H1 (cell line): ENCODE measurements at regions not wholly inside any gene's neighbourhood (a gene's known extent, or its start where the extent isn't known, plus 50 kb on each side); places are given as distances from the start of the nearest gene placed in this dataset.

Source experiments
- CTCF ChIA-PET: fragments of 300-600 bp; sonication (Branson Sonifier 250); formaldehyde crosslinking; loops from one replicate; lab custom pipeline; 2021; ENCODE audit not compliant: partially characterized antibody; lab: Charles Lee
- POLR2A ChIA-PET: fragments of 300-600 bp; sonication (Branson Sonifier 250); formaldehyde crosslinking; loops from one replicate; lab custom pipeline; 2021; ENCODE audit warnings: inconsistent platforms; ENCODE audit not compliant: partially characterized antibody; lab: Charles Lee
- DNase-seq, 2 experiments: peaks; one replicate each; pipeline versions ENCODE4 v3.0.0 to v3.0.0-alpha.2; 2010 to 2022; ENCODE audit warnings: low spot score in 2 of 2, low read depth in 1 of 2, mixed read lengths in 1 of 2
- FAIRE-seq: peaks from 2 replicates; lab custom pipeline; 2011; peaks lifted over from hg19 to GRCh38; lab: Jason Lieb, UNC
- H2AFZ ChIP-seq: 2 replicates; pipeline ENCODE4 v1.8.1; 2012; ENCODE audit warnings: low read length, inconsistent platforms
- H2AK5ac ChIP-seq: 2 replicates; pipeline ENCODE4 v1.6.1; 2013; ENCODE audit warnings: low read depth, low read length
- H2BK120ac ChIP-seq: replicated peaks from 2 replicates; pipeline ENCODE3; 2013; ENCODE audit warnings: low read depth, low read length, inconsistent platforms
- H2BK12ac ChIP-seq: 2 replicates; pipeline ENCODE4 v1.6.1; 2013; ENCODE audit warnings: low read depth, low read length
- H2BK15ac ChIP-seq: 2 replicates; pipeline ENCODE4 v1.6.1; 2013; ENCODE audit warnings: low read length
- H2BK20ac ChIP-seq: 2 replicates; pipeline ENCODE4 v1.6.1; 2013; ENCODE audit warnings: low read length
- H2BK5ac ChIP-seq: 2 replicates; pipeline ENCODE4 v1.6.1; 2013; ENCODE audit warnings: low read depth, low read length
- H3K14ac ChIP-seq: 2 replicates; pipeline ENCODE4 v1.6.1; 2013; ENCODE audit warnings: inconsistent platforms; ENCODE audit not compliant: insufficient read length
- H3K18ac ChIP-seq: 2 replicates; pipeline ENCODE4 v1.6.1; 2013; ENCODE audit warnings: low read length; ENCODE audit errors: extremely low read depth
- H3K23ac ChIP-seq: 2 replicates; pipeline ENCODE4 v1.6.1; 2013; ENCODE audit warnings: inconsistent platforms; ENCODE audit not compliant: insufficient read length
- H3K23me2 ChIP-seq: 2 replicates; pipeline ENCODE4 v1.6.1; 2013; ENCODE audit warnings: low read depth, low read length
- H3K27ac ChIP-seq: 2 replicates; pipeline ENCODE4 v1.6.1; 2011; ENCODE audit warnings: low read depth, low read length, inconsistent platforms
- H3K27me3 ChIP-seq, 4 experiments: replicated peaks in 1 of 4; 1 replicate in 1 of 4; 2 replicates in 3 of 4; pipeline versions ENCODE4 v1.6.1 to v1.8.1; 2011 to 2013; ENCODE audit warnings: low read length in 3 of 4, mild to moderate bottlenecking in 3 of 4, inconsistent platforms in 2 of 4, mixed read lengths in 2 of 4, moderate library complexity in 1 of 4; ENCODE audit not compliant: control insufficient read depth in 3 of 4, insufficient read depth in 3 of 4; ENCODE audit errors: extremely low read depth in 1 of 4
- H3K36me3 ChIP-seq, 4 experiments: 2 replicates each; pipeline versions ENCODE4 v1.6.1 to v1.8.1; 2011 to 2013; ENCODE audit warnings: mild to moderate bottlenecking in 4 of 4, low read length in 3 of 4, moderate library complexity in 2 of 4, control low read depth in 1 of 4, inconsistent platforms in 1 of 4; ENCODE audit not compliant: insufficient read depth in 4 of 4, control insufficient read depth in 2 of 4
- H3K4ac ChIP-seq: replicated peaks from 2 replicates; pipeline ENCODE3; 2013; ENCODE audit warnings: low read length, low read depth, mixed read lengths, inconsistent platforms; ENCODE audit not compliant: insufficient read length
- H3K4me1 ChIP-seq, 4 experiments: replicated peaks in 1 of 4; 1 replicate in 1 of 4; 2 replicates in 3 of 4; pipeline versions ENCODE4 v1.6.1 to v1.8.1; 2011 to 2013; ENCODE audit warnings: low read length in 3 of 4, inconsistent platforms in 2 of 4, mixed read lengths in 1 of 4; ENCODE audit not compliant: insufficient read depth in 4 of 4, control insufficient read depth in 3 of 4
- H3K4me2 ChIP-seq, 2 experiments: 2 replicates each; pipeline versions ENCODE4 v1.6.1 to v1.8.1; 2011 to 2013; ENCODE audit warnings: low read depth in 2 of 2, low read length in 2 of 2, control low read depth in 1 of 2, inconsistent platforms in 1 of 2, mild to moderate bottlenecking in 1 of 2; ENCODE audit not compliant: insufficient read depth in 1 of 2
- H3K4me3 ChIP-seq, 4 experiments: fragments of 200-600, 300-600 bp in 1 of 4; sonication (generic), shearing (Covaris generic), sonication (Bioruptor Twin) in 1 of 4; 2 replicates each; pipeline versions ENCODE4 v1.5.1 to v1.8.1; 2011 to 2016; ENCODE audit warnings: low read length in 4 of 4, low read depth in 3 of 4, control low read depth in 2 of 4, inconsistent platforms in 2 of 4, mild to moderate bottlenecking in 2 of 4, mixed read lengths in 1 of 4, moderate library complexity in 1 of 4; ENCODE audit not compliant: insufficient read depth in 2 of 4; ENCODE audit errors: extremely low read depth in 1 of 4
- H3K56ac ChIP-seq: replicated peaks from 2 replicates; pipeline ENCODE3; 2013; ENCODE audit warnings: low read depth, mild to moderate bottlenecking, mixed read lengths, low read length, inconsistent platforms; ENCODE audit not compliant: insufficient read length
- H3K79me1 ChIP-seq: 2 replicates; pipeline ENCODE4 v1.6.1; 2013; ENCODE audit warnings: low read depth, low read length, control low read depth
- H3K79me2 ChIP-seq, 2 experiments: 2 replicates each; pipeline versions ENCODE4 v1.6.1 to v1.8.1; 2012 to 2013; ENCODE audit warnings: low read length in 2 of 2, mild to moderate bottlenecking in 2 of 2, inconsistent platforms in 1 of 2; ENCODE audit not compliant: insufficient read depth in 2 of 2, control insufficient read depth in 1 of 2
- H3K9ac ChIP-seq, 4 experiments: replicated peaks in 1 of 4; 1 replicate in 1 of 4; 2 replicates in 3 of 4; pipeline versions ENCODE4 v1.6.1 to v1.8.1; 2011 to 2013; ENCODE audit warnings: low read depth in 3 of 4, low read length in 3 of 4, control low read depth in 2 of 4, mild to moderate bottlenecking in 2 of 4, moderate library complexity in 2 of 4, inconsistent platforms in 1 of 4; ENCODE audit errors: extremely low read depth in 1 of 4
- H3K9me3 ChIP-seq, 2 experiments: 2 replicates each; pipeline versions ENCODE4 v1.6.1 to v1.8.1; 2012 to 2013; ENCODE audit warnings: mild to moderate bottlenecking in 2 of 2, moderate library complexity in 2 of 2, control low read depth in 1 of 2, inconsistent platforms in 1 of 2, low read depth in 1 of 2, low read length in 1 of 2, mixed read lengths in 1 of 2; ENCODE audit not compliant: insufficient read depth in 2 of 2
- H4K20me1 ChIP-seq, 2 experiments: replicated peaks in 1 of 2; 2 replicates each; pipeline versions ENCODE3 to v1.8.1; 2011 to 2013; ENCODE audit warnings: inconsistent platforms in 2 of 2, low read length in 2 of 2, mild to moderate bottlenecking in 1 of 2; ENCODE audit not compliant: insufficient read depth in 2 of 2, control insufficient read depth in 1 of 2
- H4K5ac ChIP-seq: 2 replicates; pipeline ENCODE4 v1.6.1; 2013; ENCODE audit warnings: low read length, low read depth, mixed read lengths, inconsistent platforms; ENCODE audit not compliant: insufficient read length
- H4K8ac ChIP-seq: 2 replicates; pipeline ENCODE4 v1.8.0; 2013; ENCODE audit warnings: mild to moderate bottlenecking, moderate library complexity, low read length, inconsistent platforms; ENCODE audit not compliant: insufficient read depth; ENCODE audit errors: extremely low read depth
- H4K91ac ChIP-seq: replicated peaks from 2 replicates; pipeline ENCODE3; 2013; ENCODE audit warnings: low read length, mixed read lengths, inconsistent platforms; ENCODE audit not compliant: insufficient read length
- JUN ChIP-seq: IDR thresholded peaks from 2 replicates; pipeline ENCODE4 v1.6.1; 2011; ENCODE audit warnings: low read depth, mild to moderate bottlenecking, improper control_type of control experiment, low read length
- KDM1A ChIP-seq: fragments of 200-600, 300-600 bp; sonication (generic); IDR thresholded peaks from 2 replicates; pipeline ENCODE4 v1.7.1; 2016; ENCODE audit warnings: mild to moderate bottlenecking, low read length, borderline replicate concordance
- SIRT6 ChIP-seq: IDR thresholded peaks from one replicate; pipeline ENCODE4 v1.7.1; 2012; ENCODE audit warnings: low read length, inconsistent platforms
- SP1 ChIP-seq: IDR thresholded peaks from 2 replicates; pipeline ENCODE4 v1.6.1; 2011; ENCODE audit warnings: low read depth, low read length
- USF2 ChIP-seq: IDR thresholded peaks from 2 replicates; pipeline ENCODE4 v1.6.1; 2011; ENCODE audit warnings: low read length, improper control_type of control experiment
- YY1 ChIP-seq: IDR thresholded peaks from 2 replicates; pipeline ENCODE4 v1.6.1; 2011; ENCODE audit warnings: low read depth, mild to moderate bottlenecking, low read length
- WGBS, 2 experiments: shearing (Covaris generic) in 1 of 2; methylation state at CpG; one replicate each; pipeline versions ENCODE4 v1.1.6 to v1.1.7; 2013 to 2015; ENCODE audit warnings: low lambda C conversion rate in 2 of 2, mixed read lengths in 2 of 2, inconsistent platforms in 1 of 2, low coverage in 1 of 2, missing lambda C conversion rate in 1 of 2; ENCODE audit not compliant: insufficient replicate concordance in 2 of 2, insufficient coverage in 1 of 2, insufficient read length in 1 of 2; ENCODE audit errors: extremely low coverage in 1 of 2, missing lambda C conversion rate in 1 of 2; 5-methylcytosine and 5-hydroxymethylcytosine counted together

GRCh38 chr13:109593230-109593629 lies 193.2 kb downstream of the IRS2 start:
- no peak for FAIRE-seq
- no peaks in the 10 kb centered on the region for H3K79me2 ChIP-seq
- WGBS, 2 experiments: 82% methylated on average over 3 of the region's 3 CpGs; no CpG with 5 or more reads in 1 of the 2 experiments

More at GRCh38 chr13:109593230-109593629, 193.2 kb downstream of the IRS2 start:
- DNase-seq: no peak
- Histone ChIP-seq H3K56ac (no peak overlapping the region), H3K4ac (no peak overlapping the region), H3K4me3 (no peak overlapping the region), H4K8ac (no peak overlapping the region), H3K4me2 (no peak overlapping the region), H2BK15ac (no peak overlapping the region), H3K23ac (no peak overlapping the region), H3K27ac (no peak overlapping the region), H4K5ac (no peak overlapping the region), H2BK120ac (no peak overlapping the region), H3K18ac (no peak overlapping the region), H3K9me3 (no peaks in the 10 kb centered on the region), H2BK20ac (no peak overlapping the region), H2BK12ac (no peak overlapping the region), H3K36me3 (no peaks in the 10 kb centered on the region), H3K23me2 (no peaks in the 10 kb centered on the region), H2AK5ac (no peak overlapping the region), H4K20me1 (no peaks in the 10 kb centered on the region), H2BK5ac (no peak overlapping the region), H2AFZ (no peak overlapping the region), H3K14ac (no peak overlapping the region), H3K9ac (no peak overlapping the region), H3K79me1 (no peaks in the 10 kb centered on the region), H4K91ac (no peak overlapping the region), H3K4me1 (no peaks in the 10 kb centered on the region), H3K27me3 (no peaks in the 10 kb centered on the region)
- TF ChIP-seq SP1 (no peak), SIRT6 (no peak), JUN (no peak), USF2 (no peak), KDM1A (no peak), YY1 (no peak)
- POLR2A ChIA-PET: no interaction called here
- CTCF ChIA-PET: interaction anchor here (1.0 kb wide), 1 partner anchor 13 kb away, joined by 3 read pairs; no protein-coding TSS in a partner anchor
